Lower leg skin (tissue), 3 donors: ENCODE measurements at regions not wholly inside any gene's neighbourhood (a gene's known extent, or its start where the extent isn't known, plus 50 kb on each side); places are given as distances from the start of the nearest gene placed in this dataset.

Experiments used
- POLR2A ChIP-seq, 2 donors: fragments of 450-650 bp; IDR thresholded peaks; one replicate each; pipeline ENCODE4 v1.6.1; 2016 to 2017; ENCODE audit warnings: antibody characterized with exemption in 2 of 2, mild to moderate bottlenecking in 1 of 2, moderate library complexity in 1 of 2
- TF ChIP-seq, protein P1 (sequence below), 3 donors: fragments of 450-650 bp; IDR thresholded peaks; one replicate each; pipeline ENCODE4 v1.5.1; 2016; ENCODE audit warnings: antibody characterized with exemption in 3 of 3, mild to moderate bottlenecking in 3 of 3, moderate library complexity in 2 of 3

DNA sequence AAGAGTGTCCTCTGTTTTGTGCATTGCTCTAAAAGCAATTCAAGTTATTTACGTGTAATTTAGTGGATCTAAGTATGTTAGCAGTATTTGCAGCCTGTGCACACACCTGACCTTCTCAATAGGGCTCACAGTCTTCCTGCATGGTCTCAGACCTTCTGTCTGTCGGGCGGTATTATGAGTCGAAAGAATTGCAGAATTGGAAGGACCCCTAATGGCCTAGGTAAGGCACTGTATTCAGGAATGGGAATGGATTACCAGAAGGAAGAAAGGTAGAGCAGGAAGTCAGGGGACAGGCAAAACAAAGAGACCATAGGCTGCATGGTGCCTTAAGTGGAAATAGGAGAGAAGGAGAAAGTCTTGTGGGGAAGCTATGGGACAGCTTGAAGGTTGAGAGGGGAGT, 341.6 kb downstream of the VRK1 start:
- TF ChIP-seq, protein P1, sequence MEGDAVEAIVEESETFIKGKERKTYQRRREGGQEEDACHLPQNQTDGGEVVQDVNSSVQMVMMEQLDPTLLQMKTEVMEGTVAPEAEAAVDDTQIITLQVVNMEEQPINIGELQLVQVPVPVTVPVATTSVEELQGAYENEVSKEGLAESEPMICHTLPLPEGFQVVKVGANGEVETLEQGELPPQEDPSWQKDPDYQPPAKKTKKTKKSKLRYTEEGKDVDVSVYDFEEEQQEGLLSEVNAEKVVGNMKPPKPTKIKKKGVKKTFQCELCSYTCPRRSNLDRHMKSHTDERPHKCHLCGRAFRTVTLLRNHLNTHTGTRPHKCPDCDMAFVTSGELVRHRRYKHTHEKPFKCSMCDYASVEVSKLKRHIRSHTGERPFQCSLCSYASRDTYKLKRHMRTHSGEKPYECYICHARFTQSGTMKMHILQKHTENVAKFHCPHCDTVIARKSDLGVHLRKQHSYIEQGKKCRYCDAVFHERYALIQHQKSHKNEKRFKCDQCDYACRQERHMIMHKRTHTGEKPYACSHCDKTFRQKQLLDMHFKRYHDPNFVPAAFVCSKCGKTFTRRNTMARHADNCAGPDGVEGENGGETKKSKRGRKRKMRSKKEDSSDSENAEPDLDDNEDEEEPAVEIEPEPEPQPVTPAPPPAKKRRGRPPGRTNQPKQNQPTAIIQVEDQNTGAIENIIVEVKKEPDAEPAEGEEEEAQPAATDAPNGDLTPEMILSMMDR (IDR thresholded peaks at IDR 0.05), result no peak
- TF ChIP-seq POLR2A (IDR thresholded peaks at IDR 0.05), result no peak
